Adrenal gland (tissue), 5 donors: ENCODE measurements at regions not wholly inside any gene's neighbourhood (a gene's known extent, or its start where the extent isn't known, plus 50 kb on each side); places are given as distances from the start of the nearest gene placed in this dataset.

ENCODE experiments used
- CTCF ChIP-seq, 6 experiments: fragments of 450-650 bp in 4 of 6; fragments of 200-600 bp in 2 of 6; sonication (generic) in 1 of 6; IDR thresholded peaks; 1 replicate in 5 of 6; 2 replicates in 1 of 6; pipeline versions ENCODE4 v1.5.1 to v1.8.0; 2016 to 2021; ENCODE audit warnings: antibody characterized with exemption in 6 of 6, mild to moderate bottlenecking in 2 of 6, moderate library complexity in 1 of 6
- POLR2A ChIP-seq, 2 donors: fragments of 450-650 bp; IDR thresholded peaks; one replicate each; pipeline ENCODE4 v1.6.1; 2017; ENCODE audit warnings: antibody characterized with exemption in 2 of 2, mild to moderate bottlenecking in 2 of 2, moderate library complexity in 1 of 2
- donor health status: DM: no; HTN: no; CAD: no.

GRCh38 chr2:136215449-136215848 is 97.5 kb upstream of the CXCR4 start:
- TF ChIP-seq CTCF (IDR thresholded peaks at IDR 0.05), result no peak
- no peak for TF ChIP-seq POLR2A (IDR thresholded peaks at IDR 0.05)
